ENCODE measurements at regions not wholly inside any gene's neighbourhood (a gene's known extent, or its start where the extent isn't known, plus 50 kb on each side); places are given as distances from the start of the nearest gene placed in this dataset.

DNA sequence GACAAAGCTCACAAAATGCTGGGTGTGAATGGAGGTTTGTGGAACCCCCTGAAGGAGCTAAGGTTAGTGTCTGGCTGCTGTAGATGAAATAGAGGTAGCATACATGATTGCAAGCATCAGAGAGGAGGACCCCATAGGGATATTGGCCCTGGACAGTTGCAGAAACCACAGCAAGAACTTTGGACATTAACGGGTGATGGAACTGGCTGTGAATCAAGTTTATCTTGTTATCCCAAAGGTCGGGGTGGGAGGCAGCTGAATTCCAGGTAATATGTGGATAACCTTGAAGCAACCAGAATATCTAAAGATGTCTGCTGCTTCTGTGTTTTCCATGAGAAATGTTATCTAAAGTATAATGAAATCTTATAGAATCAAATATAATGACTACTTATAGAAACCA lies 447.7 kb downstream of the ZSWIM6 start:
- no peak for ATAC-seq
- TF ChIP-seq, protein P1, sequence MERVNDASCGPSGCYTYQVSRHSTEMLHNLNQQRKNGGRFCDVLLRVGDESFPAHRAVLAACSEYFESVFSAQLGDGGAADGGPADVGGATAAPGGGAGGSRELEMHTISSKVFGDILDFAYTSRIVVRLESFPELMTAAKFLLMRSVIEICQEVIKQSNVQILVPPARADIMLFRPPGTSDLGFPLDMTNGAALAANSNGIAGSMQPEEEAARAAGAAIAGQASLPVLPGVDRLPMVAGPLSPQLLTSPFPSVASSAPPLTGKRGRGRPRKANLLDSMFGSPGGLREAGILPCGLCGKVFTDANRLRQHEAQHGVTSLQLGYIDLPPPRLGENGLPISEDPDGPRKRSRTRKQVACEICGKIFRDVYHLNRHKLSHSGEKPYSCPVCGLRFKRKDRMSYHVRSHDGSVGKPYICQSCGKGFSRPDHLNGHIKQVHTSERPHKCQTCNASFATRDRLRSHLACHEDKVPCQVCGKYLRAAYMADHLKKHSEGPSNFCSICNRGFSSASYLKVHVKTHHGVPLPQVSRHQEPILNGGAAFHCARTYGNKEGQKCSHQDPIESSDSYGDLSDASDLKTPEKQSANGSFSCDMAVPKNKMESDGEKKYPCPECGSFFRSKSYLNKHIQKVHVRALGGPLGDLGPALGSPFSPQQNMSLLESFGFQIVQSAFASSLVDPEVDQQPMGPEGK (CRISPR knock-in tag; IDR thresholded peaks at IDR 0.05; ENCODE audit: borderline replicate concordance) = no peak
- TF ChIP-seq, protein P2, sequence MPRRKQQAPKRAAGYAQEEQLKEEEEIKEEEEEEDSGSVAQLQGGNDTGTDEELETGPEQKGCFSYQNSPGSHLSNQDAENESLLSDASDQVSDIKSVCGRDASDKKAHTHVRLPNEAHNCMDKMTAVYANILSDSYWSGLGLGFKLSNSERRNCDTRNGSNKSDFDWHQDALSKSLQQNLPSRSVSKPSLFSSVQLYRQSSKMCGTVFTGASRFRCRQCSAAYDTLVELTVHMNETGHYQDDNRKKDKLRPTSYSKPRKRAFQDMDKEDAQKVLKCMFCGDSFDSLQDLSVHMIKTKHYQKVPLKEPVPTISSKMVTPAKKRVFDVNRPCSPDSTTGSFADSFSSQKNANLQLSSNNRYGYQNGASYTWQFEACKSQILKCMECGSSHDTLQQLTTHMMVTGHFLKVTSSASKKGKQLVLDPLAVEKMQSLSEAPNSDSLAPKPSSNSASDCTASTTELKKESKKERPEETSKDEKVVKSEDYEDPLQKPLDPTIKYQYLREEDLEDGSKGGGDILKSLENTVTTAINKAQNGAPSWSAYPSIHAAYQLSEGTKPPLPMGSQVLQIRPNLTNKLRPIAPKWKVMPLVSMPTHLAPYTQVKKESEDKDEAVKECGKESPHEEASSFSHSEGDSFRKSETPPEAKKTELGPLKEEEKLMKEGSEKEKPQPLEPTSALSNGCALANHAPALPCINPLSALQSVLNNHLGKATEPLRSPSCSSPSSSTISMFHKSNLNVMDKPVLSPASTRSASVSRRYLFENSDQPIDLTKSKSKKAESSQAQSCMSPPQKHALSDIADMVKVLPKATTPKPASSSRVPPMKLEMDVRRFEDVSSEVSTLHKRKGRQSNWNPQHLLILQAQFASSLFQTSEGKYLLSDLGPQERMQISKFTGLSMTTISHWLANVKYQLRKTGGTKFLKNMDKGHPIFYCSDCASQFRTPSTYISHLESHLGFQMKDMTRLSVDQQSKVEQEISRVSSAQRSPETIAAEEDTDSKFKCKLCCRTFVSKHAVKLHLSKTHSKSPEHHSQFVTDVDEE (CRISPR knock-in tag; IDR thresholded peaks at IDR 0.05) = no peak
- TF ChIP-seq, protein P3, sequence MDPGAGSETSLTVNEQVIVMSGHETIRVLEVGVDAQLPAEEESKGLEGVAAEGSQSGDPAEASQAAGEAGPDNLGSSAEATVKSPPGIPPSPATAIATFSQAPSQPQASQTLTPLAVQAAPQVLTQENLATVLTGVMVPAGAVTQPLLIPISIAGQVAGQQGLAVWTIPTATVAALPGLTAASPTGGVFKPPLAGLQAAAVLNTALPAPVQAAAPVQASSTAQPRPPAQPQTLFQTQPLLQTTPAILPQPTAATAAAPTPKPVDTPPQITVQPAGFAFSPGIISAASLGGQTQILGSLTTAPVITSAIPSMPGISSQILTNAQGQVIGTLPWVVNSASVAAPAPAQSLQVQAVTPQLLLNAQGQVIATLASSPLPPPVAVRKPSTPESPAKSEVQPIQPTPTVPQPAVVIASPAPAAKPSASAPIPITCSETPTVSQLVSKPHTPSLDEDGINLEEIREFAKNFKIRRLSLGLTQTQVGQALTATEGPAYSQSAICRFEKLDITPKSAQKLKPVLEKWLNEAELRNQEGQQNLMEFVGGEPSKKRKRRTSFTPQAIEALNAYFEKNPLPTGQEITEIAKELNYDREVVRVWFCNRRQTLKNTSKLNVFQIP (CRISPR knock-in tag; IDR thresholded peaks at IDR 0.05; ENCODE audit: borderline replicate concordance, low read depth) = no peak
- no peak for TF ChIP-seq ZNF565 (CRISPR knock-in tag; conservative IDR thresholded peaks at IDR 0.05; ENCODE audit: low read depth)
- no peak for TF ChIP-seq TCF4 (CRISPR knock-in tag; IDR thresholded peaks at IDR 0.05; ENCODE audit: borderline replicate concordance)
- TF ChIP-seq, protein P4, sequence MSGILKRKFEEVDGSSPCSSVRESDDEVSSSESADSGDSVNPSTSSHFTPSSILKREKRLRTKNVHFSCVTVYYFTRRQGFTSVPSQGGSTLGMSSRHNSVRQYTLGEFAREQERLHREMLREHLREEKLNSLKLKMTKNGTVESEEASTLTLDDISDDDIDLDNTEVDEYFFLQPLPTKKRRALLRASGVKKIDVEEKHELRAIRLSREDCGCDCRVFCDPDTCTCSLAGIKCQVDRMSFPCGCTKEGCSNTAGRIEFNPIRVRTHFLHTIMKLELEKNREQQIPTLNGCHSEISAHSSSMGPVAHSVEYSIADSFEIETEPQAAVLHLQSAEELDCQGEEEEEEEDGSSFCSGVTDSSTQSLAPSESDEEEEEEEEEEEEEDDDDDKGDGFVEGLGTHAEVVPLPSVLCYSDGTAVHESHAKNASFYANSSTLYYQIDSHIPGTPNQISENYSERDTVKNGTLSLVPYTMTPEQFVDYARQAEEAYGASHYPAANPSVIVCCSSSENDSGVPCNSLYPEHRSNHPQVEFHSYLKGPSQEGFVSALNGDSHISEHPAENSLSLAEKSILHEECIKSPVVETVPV (CRISPR knock-in tag; IDR thresholded peaks at IDR 0.05) = no peak
- no peak for TF ChIP-seq TOX (CRISPR knock-in tag; IDR thresholded peaks at IDR 0.05; ENCODE audit: borderline replicate concordance)
- no peak for TF ChIP-seq ISL1 (CRISPR knock-in tag; IDR thresholded peaks at IDR 0.05)
- no peak for TF ChIP-seq GLIS3 (CRISPR knock-in tag; IDR thresholded peaks at IDR 0.05)
- TF ChIP-seq ZNF8 (CRISPR knock-in tag; IDR thresholded peaks at IDR 0.05) = no peak
- TF ChIP-seq PPARA (CRISPR knock-in tag; IDR thresholded peaks at IDR 0.05; ENCODE audit: borderline replicate concordance) = no peak
- TF ChIP-seq CSDC2 (CRISPR knock-in tag; IDR thresholded peaks at IDR 0.05) = no peak
- TF ChIP-seq OSR1 (CRISPR knock-in tag; IDR thresholded peaks at IDR 0.05) = no peak
- TF ChIP-seq, protein P5, sequence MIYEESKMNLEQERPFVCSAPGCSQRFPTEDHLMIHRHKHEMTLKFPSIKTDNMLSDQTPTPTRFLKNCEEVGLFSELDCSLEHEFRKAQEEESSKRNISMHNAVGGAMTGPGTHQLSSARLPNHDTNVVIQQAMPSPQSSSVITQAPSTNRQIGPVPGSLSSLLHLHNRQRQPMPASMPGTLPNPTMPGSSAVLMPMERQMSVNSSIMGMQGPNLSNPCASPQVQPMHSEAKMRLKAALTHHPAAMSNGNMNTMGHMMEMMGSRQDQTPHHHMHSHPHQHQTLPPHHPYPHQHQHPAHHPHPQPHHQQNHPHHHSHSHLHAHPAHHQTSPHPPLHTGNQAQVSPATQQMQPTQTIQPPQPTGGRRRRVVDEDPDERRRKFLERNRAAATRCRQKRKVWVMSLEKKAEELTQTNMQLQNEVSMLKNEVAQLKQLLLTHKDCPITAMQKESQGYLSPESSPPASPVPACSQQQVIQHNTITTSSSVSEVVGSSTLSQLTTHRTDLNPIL (CRISPR knock-in tag; IDR thresholded peaks at IDR 0.05; ENCODE audit: low read depth) = no peak
- TF ChIP-seq ZC3H10 (CRISPR knock-in tag; IDR thresholded peaks at IDR 0.05) = no peak

DNA sequence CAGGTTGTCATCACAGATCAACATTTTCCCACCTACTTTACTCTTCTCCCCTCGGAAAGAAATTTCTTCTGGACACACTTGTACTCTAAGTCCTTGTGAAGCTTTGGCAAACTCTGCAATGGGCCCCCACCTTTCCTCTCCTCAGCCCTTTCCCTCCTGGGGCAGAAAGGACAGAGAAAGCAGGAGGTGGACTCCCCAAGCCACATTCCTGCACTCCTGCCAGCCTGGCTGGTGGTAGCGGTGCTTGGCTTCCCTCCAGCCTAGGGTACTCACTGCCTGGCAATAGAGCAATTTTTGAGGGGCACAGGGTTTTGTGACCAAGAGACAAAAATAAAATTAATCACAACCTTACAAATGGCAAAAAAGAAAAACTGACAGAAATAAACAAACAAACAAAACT lies 451.4 kb downstream of the ZSWIM6 start:
- no peak for TF ChIP-seq PPARA (CRISPR knock-in tag; IDR thresholded peaks at IDR 0.05; ENCODE audit: borderline replicate concordance)
- no peak for TF ChIP-seq ZNF565 (CRISPR knock-in tag; conservative IDR thresholded peaks at IDR 0.05; ENCODE audit: low read depth)
- TF ChIP-seq, protein P1 (CRISPR knock-in tag; IDR thresholded peaks at IDR 0.05; ENCODE audit: borderline replicate concordance) = no peak
- TF ChIP-seq TOX (CRISPR knock-in tag; IDR thresholded peaks at IDR 0.05; ENCODE audit: borderline replicate concordance) = no peak
- TF ChIP-seq CSDC2 (CRISPR knock-in tag; IDR thresholded peaks at IDR 0.05) = no peak
- TF ChIP-seq ARNTL (CRISPR knock-in tag; IDR thresholded peaks at IDR 0.05; ENCODE audit: borderline replicate concordance, low read depth) = no peak
- TF ChIP-seq, protein P3 (CRISPR knock-in tag; IDR thresholded peaks at IDR 0.05; ENCODE audit: borderline replicate concordance, low read depth) = no peak
- TF ChIP-seq SNAI2 (CRISPR knock-in tag; IDR thresholded peaks at IDR 0.05) = no peak
- no peak for TF ChIP-seq ZFP30 (CRISPR knock-in tag; IDR thresholded peaks at IDR 0.05)
- TF ChIP-seq, protein P4 (CRISPR knock-in tag; IDR thresholded peaks at IDR 0.05) = no peak
- TF ChIP-seq, protein P5 (CRISPR knock-in tag; IDR thresholded peaks at IDR 0.05; ENCODE audit: low read depth) = no peak
- no peak for TF ChIP-seq OSR1 (CRISPR knock-in tag; IDR thresholded peaks at IDR 0.05)
- no peak for ATAC-seq
